Neutrophil (primary cell): ENCODE measurements at regions not wholly inside any gene's neighbourhood (a gene's known extent, or its start where the extent isn't known, plus 50 kb on each side); places are given as distances from the start of the nearest gene placed in this dataset.

Experiments
- H3K27ac ChIP-seq: fragments of 200-600 bp; sonication (generic); 2 replicates; pipeline ENCODE4 v1.5.1; 2016; ENCODE audit warnings: mild to moderate bottlenecking, moderate library complexity
- H3K27me3 ChIP-seq: fragments of 200-600 bp; sonication (generic); 2 replicates; pipeline ENCODE4 v1.6.0; 2016; ENCODE audit warnings: mild to moderate bottlenecking
- H3K36me3 ChIP-seq: fragments of 200-600 bp; sonication (generic); 2 replicates; pipeline ENCODE4 v1.5.1; 2017
- H3K4me1 ChIP-seq, 2 experiments: fragments of 200-600 bp in 1 of 2; sonication (generic) in 1 of 2; 1 replicate in 1 of 2; 2 replicates in 1 of 2; pipeline versions ENCODE4 v1.5.1 to v1.6.1; 2013 to 2016; ENCODE audit warnings: low read depth in 1 of 2, low read length in 1 of 2, mild to moderate bottlenecking in 1 of 2, moderate library complexity in 1 of 2; ENCODE audit not compliant: control insufficient read depth in 1 of 2, insufficient read depth in 1 of 2
- H3K4me3 ChIP-seq, 2 experiments: fragments of 200-600 bp in 1 of 2; sonication (generic) in 1 of 2; 1 replicate in 1 of 2; 2 replicates in 1 of 2; pipeline ENCODE4 v1.5.1; 2013 to 2016; ENCODE audit warnings: low read depth in 1 of 2, low read length in 1 of 2, mild to moderate bottlenecking in 1 of 2, moderate library complexity in 1 of 2
- H3K9me3 ChIP-seq: fragments of 200-600 bp; sonication (generic); 2 replicates; pipeline ENCODE4 v1.5.1; 2016
- CTCF ChIP-seq: fragments of 200-600 bp; sonication (generic); IDR thresholded peaks from 2 replicates; pipeline ENCODE4 v1.5.1; 2016; ENCODE audit warnings: antibody characterized with exemption

DNA sequence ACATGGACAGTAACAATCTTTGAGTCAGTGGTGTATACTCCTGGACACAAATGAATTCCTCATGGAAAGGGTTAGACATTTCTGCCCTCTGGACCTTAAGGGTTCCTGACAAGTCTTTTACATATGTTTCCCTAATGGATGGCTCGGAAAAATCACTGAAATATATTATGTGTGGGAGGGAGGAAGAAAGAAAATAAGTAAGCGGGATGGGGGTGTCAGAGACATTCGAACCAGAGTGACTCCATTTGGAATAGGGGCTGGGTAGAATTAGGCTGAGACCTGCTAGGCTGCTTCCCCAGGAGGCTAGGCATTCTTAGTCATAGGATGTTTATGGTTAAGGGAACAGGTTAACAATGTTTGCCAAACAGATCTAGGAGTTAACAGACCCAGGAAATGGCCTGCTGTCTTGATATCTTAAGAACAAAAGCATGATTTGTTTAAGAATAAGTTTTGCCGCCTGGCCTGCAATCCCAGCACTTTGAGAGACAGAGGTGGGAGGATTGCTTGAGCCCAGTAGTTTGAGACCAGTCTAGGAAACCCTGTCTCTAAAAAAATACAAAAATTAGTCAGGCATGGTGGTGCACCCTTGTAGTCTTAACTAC is 1241.7 kb downstream of the TYW1 start:
- no peaks in the 10 kb centered on the region for H3K36me3 ChIP-seq
- no peak for TF ChIP-seq CTCF
- H3K4me1 ChIP-seq = no peaks in the 10 kb centered on the region
- no peak overlapping the region for H3K27ac ChIP-seq
- no peaks in the 10 kb centered on the region for H3K27me3 ChIP-seq
- no peak overlapping the region for H3K4me3 ChIP-seq
- no peaks in the 10 kb centered on the region for H3K9me3 ChIP-seq

GRCh38 chr7:68243128-68243527 is 1246.5 kb downstream of the TYW1 start:
- Histone ChIP-seq H3K27me3 (no peaks in the 10 kb centered on the region), H3K27ac (no peak overlapping the region), H3K4me1 (no peaks in the 10 kb centered on the region), H3K4me3 (no peak overlapping the region), H3K9me3 (no peaks in the 10 kb centered on the region), H3K36me3 (no peaks in the 10 kb centered on the region)
- TF ChIP-seq CTCF = no peak

- H3K4me1 ChIP-seq = no peaks in the 10 kb centered on the region
Observed at GRCh38 chr7:68244389-68244788, 1247.8 kb downstream of the TYW1 start.

GRCh38 chr7:68245688-68246087 is 1249.1 kb downstream of the TYW1 start:
- no peak overlapping the region for H3K27ac ChIP-seq
- no peaks in the 10 kb centered on the region for H3K9me3 ChIP-seq
- no peaks in the 10 kb centered on the region for H3K27me3 ChIP-seq
- no peak for TF ChIP-seq CTCF
- H3K4me1 ChIP-seq = no peaks in the 10 kb centered on the region
- no peak overlapping the region for H3K4me3 ChIP-seq
- no peaks in the 10 kb centered on the region for H3K36me3 ChIP-seq

More at GRCh38 chr7:68244389-68244788, 1247.8 kb downstream of the TYW1 start:
- no peaks in the 10 kb centered on the region for H3K36me3 ChIP-seq
- no peaks in the 10 kb centered on the region for H3K27me3 ChIP-seq
- no peak for TF ChIP-seq CTCF
- no peak overlapping the region for H3K27ac ChIP-seq
- no peak overlapping the region for H3K4me3 ChIP-seq
- H3K9me3 ChIP-seq = no peaks in the 10 kb centered on the region

DNA sequence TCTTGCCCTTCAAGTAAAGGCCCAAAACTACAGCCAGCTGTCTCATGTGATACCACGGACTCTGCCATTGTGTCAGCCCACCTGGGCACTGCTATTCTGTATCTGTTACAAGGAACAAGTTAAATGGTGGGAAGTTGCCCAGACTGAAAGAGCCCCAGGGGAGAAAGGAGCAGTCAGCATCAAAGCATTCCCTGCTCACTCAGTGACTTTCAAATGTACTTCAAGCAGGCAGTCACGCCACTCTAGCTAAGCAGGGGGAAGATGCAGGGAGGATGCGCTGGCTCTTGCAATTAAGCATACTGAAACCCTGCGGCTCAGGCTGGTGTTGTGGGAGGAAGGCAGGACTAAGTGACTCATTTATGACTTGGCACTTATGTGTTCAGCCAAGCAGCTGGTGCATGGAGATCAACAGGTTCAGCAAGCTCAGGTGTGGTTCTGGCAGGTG is 1249.6 kb downstream of the TYW1 start:
- H3K9me3 ChIP-seq = no peaks in the 10 kb centered on the region
- H3K36me3 ChIP-seq = no peaks in the 10 kb centered on the region
- H3K4me3 ChIP-seq = no peak overlapping the region
- no peak for TF ChIP-seq CTCF
- no peaks in the 10 kb centered on the region for H3K27me3 ChIP-seq
- H3K4me1 ChIP-seq = no peaks in the 10 kb centered on the region
- no peak overlapping the region for H3K27ac ChIP-seq
